NCI-H1694 treated with DMSO at 0.1 percent for 48 hours (cell line): ENCODE measurements at regions not wholly inside any gene's neighbourhood (a gene's known extent, or its start where the extent isn't known, plus 50 kb on each side); places are given as distances from the start of the nearest gene placed in this dataset.
"Not testable (repeated sequence)": the region's sequence is repeated elsewhere in the genome, so short reads cannot be mapped to it uniquely, and the experiment has no call there.

Source experiments
- DNase-seq: peaks from one replicate; lab custom pipeline; 2025; lab: John Stamatoyannopoulos, UW

GRCh38 chr20:53818457-53819177 lies 225.0 kb upstream of the ZNF217 start:
- no peak for DNase-seq

GRCh38 chr20:53817513-53817912 lies 223.9 kb upstream of the ZNF217 start:
- not testable (repeated sequence) for DNase-seq

DNA sequence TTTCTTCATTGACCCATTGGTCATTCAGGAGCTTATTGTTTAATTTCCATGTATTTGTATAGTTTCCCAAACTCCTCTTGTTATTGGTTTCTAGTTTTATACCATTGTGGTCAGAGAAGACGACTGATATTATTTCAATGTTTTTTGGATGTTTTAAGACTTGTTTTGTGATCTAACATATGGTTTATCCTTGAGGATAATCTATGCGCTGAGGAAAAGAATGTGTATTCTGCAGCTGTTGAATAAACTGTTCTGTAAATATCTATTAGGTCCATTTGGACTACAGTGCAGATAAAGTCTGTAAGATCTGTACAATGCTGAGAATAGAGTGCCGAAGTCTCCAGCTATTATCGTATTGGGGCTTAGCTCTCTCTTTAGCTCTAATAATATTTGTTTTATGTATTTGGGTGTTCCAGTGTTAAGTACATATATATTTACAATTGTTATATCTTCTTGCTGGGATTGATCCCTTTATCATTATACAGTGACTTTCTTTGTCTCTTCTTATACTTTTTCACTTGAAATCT lies 223.3 kb upstream of the ZNF217 start:
- DNase-seq: no peak

GRCh38 chr20:53815509-53815908 lies 221.9 kb upstream of the ZNF217 start:
- no peak for DNase-seq

DNA sequence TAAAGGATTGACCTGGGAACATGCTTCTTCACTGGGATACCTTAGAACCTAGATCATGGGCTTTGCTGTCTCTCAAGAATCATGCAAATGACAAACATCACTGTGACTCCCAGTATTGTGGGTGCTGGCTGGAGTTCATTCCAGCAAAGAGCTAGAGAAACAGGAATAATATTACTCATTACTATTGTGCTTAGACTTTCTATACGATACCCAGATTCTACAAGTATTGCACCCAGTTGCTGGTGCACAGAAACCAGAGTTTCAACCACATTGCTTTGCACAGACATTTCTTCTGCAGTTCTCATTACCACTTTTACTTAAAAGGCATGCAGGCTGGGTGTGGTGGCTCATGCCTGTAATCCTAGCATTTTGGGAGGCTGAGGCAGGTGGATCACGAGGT lies 220.4 kb upstream of the ZNF217 start:
- no peak for DNase-seq

GRCh38 chr20:53813636-53814035 lies 220.0 kb upstream of the ZNF217 start:
- no peak for DNase-seq

DNA sequence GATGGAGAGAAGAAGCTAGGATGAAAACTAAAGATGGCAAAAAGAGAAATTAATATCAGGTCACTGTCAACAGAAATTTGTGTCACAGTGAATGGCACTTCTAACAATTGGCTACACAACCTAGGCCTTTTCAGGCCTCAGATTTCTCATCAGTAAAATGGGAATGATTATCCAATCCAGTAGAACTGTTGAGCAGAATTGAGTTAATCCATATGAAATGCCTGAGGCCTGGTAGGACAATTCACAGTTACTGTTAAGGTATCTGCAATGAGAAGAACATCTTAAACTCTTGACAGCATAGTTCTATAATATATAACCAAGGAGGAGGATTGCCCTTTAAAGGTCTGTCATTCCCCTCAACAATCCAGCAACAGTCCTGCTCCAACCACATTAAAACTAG lies 217.9 kb upstream of the ZNF217 start:
- no peak for DNase-seq

GRCh38 chr20:53810661-53811355 lies 217.2 kb upstream of the ZNF217 start:
- DNase-seq: no peak

GRCh38 chr20:53809728-53810365 lies 216.2 kb upstream of the ZNF217 start:
- no peak for DNase-seq

- no peak for DNase-seq
Measured at GRCh38 chr20:53809217-53809616, 215.6 kb upstream of the ZNF217 start.

DNA sequence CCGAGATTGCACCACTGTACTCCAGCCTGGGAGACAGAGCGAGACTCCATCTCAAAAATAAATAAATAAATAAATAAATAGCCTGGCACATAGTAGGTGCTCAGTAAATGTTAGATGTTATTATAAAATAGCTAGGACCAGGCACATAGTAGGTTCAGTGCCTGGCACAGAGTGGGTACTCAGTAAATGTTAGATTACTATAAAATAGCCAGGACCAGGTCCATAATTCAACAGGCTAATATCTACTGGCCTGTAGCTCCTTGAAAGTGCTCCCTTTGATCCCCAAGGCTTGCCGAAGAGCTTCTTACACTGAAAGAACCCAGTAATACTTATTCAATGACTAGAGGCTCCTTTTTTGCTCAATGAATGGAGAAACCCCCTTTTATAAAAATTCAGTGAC lies 215.1 kb upstream of the ZNF217 start:
- no peak for DNase-seq

- DNase-seq: not testable (repeated sequence)
Measured at GRCh38 chr20:53808302-53808701, 214.7 kb upstream of the ZNF217 start.

DNA sequence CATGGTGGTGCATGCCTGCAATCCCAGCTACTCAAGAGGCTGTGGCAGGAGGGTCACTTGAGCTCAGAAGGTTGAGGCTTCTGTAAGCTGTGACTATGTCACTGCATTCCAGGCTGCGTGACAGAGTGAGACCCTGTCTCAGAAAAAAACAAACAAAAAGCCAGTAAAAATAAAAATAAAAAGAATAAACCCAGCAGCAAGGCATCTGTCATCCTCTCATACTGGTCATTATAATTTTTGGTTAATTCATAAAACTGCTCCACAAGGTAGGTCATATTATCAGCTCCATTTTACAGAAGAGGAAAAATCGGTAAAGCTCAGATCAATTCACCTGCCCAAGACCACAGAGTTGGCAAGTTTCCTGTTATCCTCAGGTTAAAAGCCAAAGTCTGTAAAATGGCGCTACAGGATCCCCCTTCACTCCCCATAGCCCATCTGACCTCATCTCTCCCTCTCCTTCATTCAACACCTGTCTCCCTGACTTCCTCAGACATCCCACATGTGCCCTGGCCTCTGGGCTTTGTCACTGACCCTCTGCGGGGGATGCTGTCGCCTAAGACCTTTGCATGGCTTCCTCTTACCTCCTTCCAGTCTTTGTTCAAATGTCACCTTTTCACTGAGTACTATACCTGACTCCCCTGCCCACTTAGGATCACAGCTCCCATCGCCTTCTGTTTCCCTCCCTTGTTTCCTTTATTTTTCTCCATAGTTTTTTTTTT lies 213.2 kb upstream of the ZNF217 start:
- DNase-seq: no peak

DNA sequence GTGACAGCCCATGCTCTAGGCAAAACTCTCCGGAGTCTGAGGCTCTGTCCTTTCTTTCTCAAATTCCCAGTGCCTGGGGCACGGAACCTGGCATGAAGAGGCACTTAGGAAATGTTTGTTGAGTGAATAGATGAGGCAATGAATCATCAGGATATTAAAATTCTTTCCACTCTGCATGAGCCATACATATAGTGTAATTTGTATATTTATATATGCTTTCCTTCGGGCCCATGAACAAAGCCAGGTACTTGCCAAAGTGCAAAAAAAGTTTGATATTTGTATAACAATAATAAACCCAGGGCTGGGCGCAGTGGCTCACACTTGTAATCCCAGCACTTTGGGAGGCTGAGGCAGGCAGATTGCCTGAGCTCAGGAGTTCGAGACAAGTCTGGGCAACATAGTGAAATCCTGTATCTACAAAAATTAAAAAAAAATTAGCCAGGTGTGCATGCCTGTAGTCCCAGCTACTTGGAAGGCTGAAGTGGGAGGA lies 212.3 kb upstream of the ZNF217 start:
- no peak for DNase-seq

DNA sequence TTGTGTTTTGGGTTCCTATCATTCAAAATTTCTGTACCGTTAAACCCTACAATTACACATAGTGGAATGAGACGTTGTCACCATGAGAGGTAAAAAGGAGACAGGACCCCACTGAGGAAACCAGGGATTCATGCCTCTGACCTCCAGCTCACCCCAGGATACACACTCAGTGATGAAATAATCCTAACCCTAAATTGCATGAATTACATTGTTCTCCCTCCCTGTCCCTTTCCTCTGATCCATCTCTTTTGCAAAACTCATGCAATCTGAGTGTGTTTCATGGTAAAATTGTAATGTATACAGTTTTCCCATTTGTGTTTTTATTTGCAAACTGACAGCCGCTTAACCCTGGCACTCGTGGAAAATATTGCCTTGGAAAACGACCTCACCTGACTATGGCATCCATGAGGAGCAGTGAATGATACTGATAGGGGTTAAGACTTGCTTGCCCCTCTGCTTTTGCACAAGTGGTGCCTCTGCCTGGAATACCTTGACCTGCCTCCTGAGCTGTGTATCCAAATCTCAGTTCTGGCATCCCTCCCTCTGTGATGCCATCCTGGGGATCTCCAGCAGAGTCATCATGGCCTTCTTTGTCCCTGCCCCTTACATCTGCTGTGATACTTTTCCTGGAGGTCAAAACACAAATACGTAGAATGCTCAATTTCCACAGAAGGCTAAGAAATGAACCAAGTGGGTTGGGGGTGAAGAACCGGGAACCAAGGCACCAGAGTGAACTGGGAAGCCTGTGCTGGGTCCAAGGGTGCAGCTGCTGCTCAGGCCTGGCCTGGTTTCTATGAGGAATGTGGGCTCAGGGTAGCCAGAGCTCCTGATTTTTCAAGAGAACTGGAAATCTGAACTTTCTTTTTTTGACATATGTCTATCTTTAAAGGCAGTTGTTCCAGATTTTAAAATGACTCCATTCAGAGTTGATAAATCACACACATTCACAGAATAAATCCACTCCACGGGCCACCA lies 211.6 kb upstream of the ZNF217 start:
- DNase-seq: no peak

- DNase-seq: not testable (repeated sequence)
Measured at GRCh38 chr20:53804308-53804707, 210.7 kb upstream of the ZNF217 start.

- DNase-seq: no peak
Measured at GRCh38 chr20:53803492-53804155, 210.0 kb upstream of the ZNF217 start.

- DNase-seq: no peak
Measured at GRCh38 chr20:53801609-53802370, 208.2 kb upstream of the ZNF217 start.

DNA sequence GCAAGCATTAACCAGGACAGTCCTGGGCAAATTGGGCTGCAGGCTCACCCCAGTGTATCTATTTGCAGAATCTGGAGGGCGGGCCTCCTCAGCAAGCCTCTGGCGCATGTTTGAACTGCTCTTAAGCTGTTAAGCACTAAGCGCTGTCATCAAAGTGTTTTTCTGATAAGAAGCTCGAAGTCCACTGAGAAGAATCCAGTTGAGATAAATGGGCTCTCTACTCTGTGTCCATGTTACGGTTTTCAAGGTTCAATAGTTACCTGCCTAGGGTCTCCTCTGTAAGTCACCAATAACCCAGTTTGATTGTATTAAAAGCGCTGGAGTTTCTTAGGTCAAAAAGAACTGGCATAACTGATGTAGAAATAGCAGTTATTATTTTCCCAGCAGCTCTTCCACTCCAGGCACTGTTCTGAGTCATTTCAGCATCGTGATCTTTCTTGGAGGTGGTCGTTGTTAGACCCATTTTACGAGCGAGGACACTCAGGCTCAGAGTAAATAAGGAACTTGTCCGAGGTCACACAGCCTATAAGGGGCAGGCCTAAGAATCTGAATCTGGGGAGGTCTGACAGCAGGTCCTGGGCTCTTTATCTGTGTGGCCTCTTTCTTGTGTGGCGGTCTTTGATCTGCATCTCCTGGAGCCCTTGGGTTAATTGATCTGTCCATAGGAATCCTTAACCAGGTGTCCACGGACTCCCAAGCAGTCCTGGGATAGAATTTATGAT lies 207.4 kb upstream of the ZNF217 start:
- DNase-seq: no peak
